ENCODE measurements at regions not wholly inside any gene's neighbourhood (a gene's known extent, or its start where the extent isn't known, plus 50 kb on each side); places are given as distances from the start of the nearest gene placed in this dataset.

- DNase-seq (ENCODE audit: missing footprints) (no peak), ATAC-seq (no peak)
- intact Hi-C loops (cut with DNase I): no loop called here
Measured at GRCh38 chr19:16000024-16000663, 51.3 kb downstream of the OR10H4 start.

GRCh38 chr19:16001481-16002312 is 52.9 kb downstream of the OR10H4 start:
- ATAC-seq: peak; percentile 79
- intact Hi-C loops (cut with DNase I): no loop called here
- no peak for DNase-seq (ENCODE audit: missing footprints)

GRCh38 chr19:16002406-16003384 is 53.9 kb downstream of the OR10H4 start:
- no peak for ATAC-seq

GRCh38 chr19:16003391-16003790 is 54.6 kb downstream of the OR10H4 start:
- intact Hi-C loops (cut with DNase I): no loop called here
- no peak for DNase-seq (ENCODE audit: missing footprints)
- no peak for ATAC-seq

More at GRCh38 chr19:16002406-16003384, 53.9 kb downstream of the OR10H4 start:
- intact Hi-C loops (cut with DNase I): no loop called here
- no peak for DNase-seq (ENCODE audit: missing footprints)

GRCh38 chr19:16005925-16006324 is 57.1 kb downstream of the OR10H4 start:
- no peak for ATAC-seq
- no peak for DNase-seq (ENCODE audit: missing footprints)

GRCh38 chr19:16012552-16012951 is 63.7 kb upstream of the TPM4 start:
- intact Hi-C loops (cut with DNase I): no loop called here
- no peak for DNase-seq (ENCODE audit: missing footprints)
- ATAC-seq: no peak

More at GRCh38 chr19:16005925-16006324, 57.1 kb downstream of the OR10H4 start:
- intact Hi-C loops (cut with DNase I): no loop called here

GRCh38 chr19:16013181-16013850 is 63.0 kb upstream of the TPM4 start:
- ATAC-seq (no peak), DNase-seq (ENCODE audit: missing footprints) (no peak)
- intact Hi-C loops (cut with DNase I): no loop called here

GRCh38 chr19:16013851-16014840 is 62.1 kb upstream of the TPM4 start:
- DNase-seq (ENCODE audit: missing footprints) (no peak), ATAC-seq (no peak)
- intact Hi-C loops (cut with DNase I): no loop called here

GRCh38 chr19:16014923-16015804 is 61.1 kb upstream of the TPM4 start:
- no peak for ATAC-seq
- no peak for DNase-seq (ENCODE audit: missing footprints)
- intact Hi-C loops (cut with DNase I): no loop called here

GRCh38 chr19:16015805-16016173 is 60.5 kb upstream of the TPM4 start:
- ATAC-seq (no peak), DNase-seq (ENCODE audit: missing footprints) (no peak)
- intact Hi-C loops (cut with DNase I): no loop called here

- no peak for ATAC-seq
- intact Hi-C loops (cut with DNase I): no loop called here
- DNase-seq (ENCODE audit: missing footprints): no peak
Measured at GRCh38 chr19:16016226-16017137, 59.8 kb upstream of the TPM4 start.

- intact Hi-C loops (cut with DNase I): no loop called here
- ATAC-seq (no peak), DNase-seq (ENCODE audit: missing footprints) (no peak)
Measured at GRCh38 chr19:16017138-16017490, 59.2 kb upstream of the TPM4 start.

- DNase-seq (ENCODE audit: missing footprints) (no peak), ATAC-seq (no peak)
- intact Hi-C loops (cut with DNase I): no loop called here
Measured at GRCh38 chr19:16018106-16018755, 58.1 kb upstream of the TPM4 start.

- ATAC-seq: no peak
- no peak for DNase-seq (ENCODE audit: missing footprints)
- intact Hi-C loops (cut with DNase I): no loop called here
Measured at GRCh38 chr19:16018801-16019551, 57.3 kb upstream of the TPM4 start.
